HCT116 (cell line): ENCODE measurements at regions not wholly inside any gene's neighbourhood (a gene's known extent, or its start where the extent isn't known, plus 50 kb on each side); places are given as distances from the start of the nearest gene placed in this dataset.

Experiments
- ATAC-seq: fragments of 200-7000 bp; cut with Tn5 transposase; 2 replicates; pipeline ENCODE4 v1.9.1; 2020; ENCODE audit warnings: mild to moderate bottlenecking, moderate library complexity
- BruUV-seq: library from RNA; stranded (reverse); fragments of 400-500 nt; replicated peaks from 2 replicates; lab custom pipeline; 2021; lab: Mats Ljungman, UMichigan
- CTCF ChIA-PET: fragments of 300-600 bp; sonication (Branson Sonifier 250); formaldehyde crosslinking; loops from one replicate; lab custom pipeline; 2021; ENCODE audit warnings: antibody characterized with exemption; lab: Charles Lee
- POLR2A ChIA-PET: fragments of 300-600, 350-600 bp; sonication (Branson Sonifier 250); formaldehyde crosslinking; loops from one replicate; lab custom pipeline; 2021; ENCODE audit warnings: antibody characterized with exemption; lab: Charles Lee
- RAD21 ChIA-PET, 2 experiments: fragments of 300-600 bp; sonication (Branson Sonifier 250); formaldehyde crosslinking; loops; one replicate each; lab custom pipeline; 2023; ENCODE audit warnings: low total read pairs in 2 of 2; ENCODE audit not compliant: uncharacterized antibody in 2 of 2, unreplicated experiment in 2 of 2, low non-redundant PET in 1 of 2; lab: Charles Lee
- DNase-seq: peaks from one replicate; pipeline ENCODE4 v3.0.0-alpha.2; 2010; ENCODE audit warnings: low read depth, low spot score
- H2AFZ ChIP-seq: fragments of 200-600 bp; shearing (Covaris generic), sonication (generic); 2 replicates; pipeline ENCODE4 v1.6.1; 2017; ENCODE audit warnings: low read depth, mixed run types, mixed read lengths, antibody characterized with exemption, low read length; ENCODE audit not compliant: poor library complexity, severe bottlenecking
- H3K27ac ChIP-seq: 2 replicates; pipeline ENCODE4 v1.5.1; 2012; ENCODE audit warnings: low read depth, low read length
- H3K27me3 ChIP-seq: fragments of 200-600 bp; sonication (generic); 2 replicates; pipeline ENCODE4 v1.6.1; 2016; ENCODE audit warnings: mixed run types, low read length, mixed read lengths; ENCODE audit not compliant: insufficient read depth
- H3K36me3 ChIP-seq, 2 experiments: fragments of 200-500 bp in 1 of 2; fragments of 200-600 bp in 1 of 2; sonication (Bioruptor generic) in 1 of 2; sonication (generic) in 1 of 2; 2 replicates each; pipeline versions ENCODE4 v1.5.1 to v1.6.1; 2014 to 2016; ENCODE audit warnings: low read length in 2 of 2, inconsistent platforms in 1 of 2, mixed read lengths in 1 of 2, mixed run types in 1 of 2; ENCODE audit not compliant: insufficient read depth in 2 of 2, control insufficient read depth in 1 of 2
- H3K4me1 ChIP-seq, 2 experiments: fragments of 200-600 bp in 1 of 2; sonication (generic) in 1 of 2; 2 replicates each; pipeline versions ENCODE4 v1.5.1 to v1.6.1; 2012 to 2017; ENCODE audit warnings: low read length in 2 of 2, inconsistent platforms in 1 of 2, mild to moderate bottlenecking in 1 of 2, mixed read lengths in 1 of 2, mixed run types in 1 of 2, moderate library complexity in 1 of 2; ENCODE audit not compliant: insufficient read depth in 2 of 2, control insufficient read depth in 1 of 2
- H3K4me2 ChIP-seq: fragments of 200-600 bp; sonication (generic); 2 replicates; pipeline ENCODE4 v1.6.1; 2017; ENCODE audit warnings: mixed run types, low read length, mixed read lengths
- H3K4me3 ChIP-seq, 2 experiments: fragments of 200-600 bp in 1 of 2; sonication (generic) in 1 of 2; replicated peaks in 1 of 2; 2 replicates each; pipeline ENCODE4 v1.5.1; 2011 to 2016; ENCODE audit warnings: low read length in 2 of 2, control low read depth in 1 of 2, low read depth in 1 of 2, mild to moderate bottlenecking in 1 of 2, mixed read lengths in 1 of 2, mixed run types in 1 of 2
- H3K79me2 ChIP-seq: fragments of 200-600 bp; sonication (generic); 2 replicates; pipeline ENCODE4 v1.6.1; 2017; ENCODE audit warnings: mild to moderate bottlenecking, mixed run types, low read length, moderate library complexity, mixed read lengths; ENCODE audit not compliant: insufficient read depth
- H3K9ac ChIP-seq: fragments of 200-600 bp; sonication (generic); 2 replicates; pipeline ENCODE4 v1.6.1; 2016; ENCODE audit warnings: low read length, mixed read lengths
- H3K9me2 ChIP-seq: fragments of 200-600 bp; sonication (generic), shearing (Covaris generic); 2 replicates; pipeline ENCODE4 v1.6.1; 2017; ENCODE audit warnings: mixed run types, mild to moderate bottlenecking, moderate library complexity; ENCODE audit not compliant: insufficient read depth
- H3K9me3 ChIP-seq, 2 experiments: fragments of 200-500 bp in 1 of 2; fragments of 200-600 bp in 1 of 2; sonication (Bioruptor generic) in 1 of 2; sonication (generic) in 1 of 2; 2 replicates each; pipeline ENCODE4 v1.6.1; 2014 to 2017; ENCODE audit warnings: low read length in 2 of 2, mixed read lengths in 2 of 2, inconsistent platforms in 1 of 2, low read depth in 1 of 2, mild to moderate bottlenecking in 1 of 2, mixed run types in 1 of 2, moderate library complexity in 1 of 2; ENCODE audit not compliant: control insufficient read depth in 1 of 2, insufficient read depth in 1 of 2
- H4K20me1 ChIP-seq: fragments of 200-600 bp; sonication (generic), shearing (Covaris generic); 2 replicates; pipeline ENCODE4 v1.6.1; 2017; ENCODE audit warnings: mixed run types, mild to moderate bottlenecking, moderate library complexity; ENCODE audit not compliant: insufficient read depth
- CEBPB ChIP-seq: IDR thresholded peaks from 2 replicates; pipeline ENCODE4 v1.6.1; 2012; ENCODE audit warnings: low read depth
- EGR1 ChIP-seq: IDR thresholded peaks from 2 replicates; pipeline ENCODE4 v1.6.1; 2012; ENCODE audit warnings: low read depth
- ELF1 ChIP-seq: IDR thresholded peaks from 2 replicates; pipeline ENCODE4 v1.6.1; 2012; ENCODE audit warnings: low read depth, borderline replicate concordance
- EZH2phosphoT487 ChIP-seq: fragments of 200-600 bp; IDR thresholded peaks from 2 replicates; pipeline ENCODE4 v1.6.1; 2018; ENCODE audit warnings: antibody characterized with exemption, borderline replicate concordance
- FOSL1 ChIP-seq: IDR thresholded peaks from 2 replicates; pipeline ENCODE4 v1.6.1; 2012; ENCODE audit warnings: low read depth
- SIN3A ChIP-seq: IDR thresholded peaks from 2 replicates; pipeline ENCODE4 v1.6.1; 2012; ENCODE audit warnings: low read depth
- SP1 ChIP-seq: IDR thresholded peaks from 2 replicates; pipeline ENCODE4 v1.6.1; 2012; ENCODE audit warnings: low read depth
- YY1 ChIP-seq: IDR thresholded peaks from 2 replicates; pipeline ENCODE4 v1.6.1; 2011; ENCODE audit warnings: low read length, low read depth, moderate library complexity, mild to moderate bottlenecking; ENCODE audit not compliant: insufficient replicate concordance; ENCODE audit errors: extremely low read depth
- ZFX ChIP-seq: fragments of 450-650 bp; IDR thresholded peaks from 2 replicates; pipeline ENCODE4 v1.6.1; 2017
- ZNF274 ChIP-seq: fragments of 200-500 bp; sonication (Bioruptor generic); IDR thresholded peaks from 2 replicates; pipeline ENCODE4 v1.6.1; 2014; ENCODE audit warnings: mild to moderate bottlenecking, low read depth, low read length, inconsistent platforms
- intact Hi-C: fragments of 100-400 bp; cut with micrococcal nuclease; formaldehyde crosslinking; loops from 2 replicates; pipeline ENCODE4 v1.10.0; 2022
- TF ChIP-seq, protein P1 (sequence below): IDR thresholded peaks from 2 replicates; pipeline ENCODE4 v1.6.1; 2012; ENCODE audit warnings: low read depth
- TF ChIP-seq, protein P2 (sequence below): IDR thresholded peaks from 2 replicates; pipeline ENCODE4 v1.6.1; 2012
- TF ChIP-seq, protein P3 (sequence below), 3 experiments: fragments of 200-600 bp in 1 of 3; sonication (generic) in 1 of 3; IDR thresholded peaks in 2 of 3; conservative IDR thresholded peaks in 1 of 3; 2 replicates each; pipeline ENCODE4 v1.5.1; 2012 to 2017; ENCODE audit warnings: low read depth in 2 of 3, low read length in 2 of 3, antibody characterized with exemption in 1 of 3, borderline replicate concordance in 1 of 3, control low read depth in 1 of 3, mild to moderate bottlenecking in 1 of 3, mixed read lengths in 1 of 3, mixed run types in 1 of 3, moderate library complexity in 1 of 3; ENCODE audit not compliant: insufficient read depth in 1 of 3
- TF ChIP-seq, protein P4 (sequence below): IDR thresholded peaks from 2 replicates; pipeline ENCODE4 v1.6.1; 2012

DNA sequence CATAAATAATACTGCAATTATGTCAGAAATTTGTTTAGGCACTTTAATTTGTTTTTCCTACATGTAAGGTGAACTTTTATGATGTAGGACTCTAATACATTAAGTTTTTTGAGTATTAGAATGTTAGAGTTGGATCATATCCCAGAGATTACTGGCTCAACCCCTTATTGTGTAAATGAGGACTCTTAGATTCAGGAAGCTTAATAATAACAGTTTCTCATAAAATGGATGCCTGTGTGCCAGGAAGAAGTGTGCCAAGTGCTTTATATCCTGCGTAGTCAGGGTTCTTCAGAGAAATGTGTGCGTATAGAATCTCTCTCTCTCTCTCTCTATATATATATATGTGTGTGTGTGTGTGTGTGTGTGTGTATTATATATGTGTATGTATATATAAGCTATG is 388.5 kb downstream of the CAAP1 start:
- no peak overlapping the region for H3K4me3 ChIP-seq
- no peaks in the 10 kb centered on the region for H3K79me2 ChIP-seq
- H3K27ac ChIP-seq = no peak overlapping the region
- H3K9me3 ChIP-seq = no peaks in the 10 kb centered on the region
- H2AFZ ChIP-seq = no peak overlapping the region
- H3K4me1 ChIP-seq = no peaks in the 10 kb centered on the region
- ChIA-PET POLR2A (no interaction called here), RAD21 (no interaction called here), CTCF (no interaction called here)
- H3K36me3 ChIP-seq = no peaks in the 10 kb centered on the region
- intact Hi-C loops = no loop called here
- no peaks in the 10 kb centered on the region for H4K20me1 ChIP-seq
- no peak overlapping the region for H3K9ac ChIP-seq
- H3K9me2 ChIP-seq = no peaks in the 10 kb centered on the region
- no TSS peak for BruUV-seq
- H3K4me2 ChIP-seq = no peak overlapping the region
- no peak for ATAC-seq
- TF ChIP-seq ZNF274 = no peak
- no peak for TF ChIP-seq CEBPB
- no peak for TF ChIP-seq ELF1
- TF ChIP-seq, protein P1, sequence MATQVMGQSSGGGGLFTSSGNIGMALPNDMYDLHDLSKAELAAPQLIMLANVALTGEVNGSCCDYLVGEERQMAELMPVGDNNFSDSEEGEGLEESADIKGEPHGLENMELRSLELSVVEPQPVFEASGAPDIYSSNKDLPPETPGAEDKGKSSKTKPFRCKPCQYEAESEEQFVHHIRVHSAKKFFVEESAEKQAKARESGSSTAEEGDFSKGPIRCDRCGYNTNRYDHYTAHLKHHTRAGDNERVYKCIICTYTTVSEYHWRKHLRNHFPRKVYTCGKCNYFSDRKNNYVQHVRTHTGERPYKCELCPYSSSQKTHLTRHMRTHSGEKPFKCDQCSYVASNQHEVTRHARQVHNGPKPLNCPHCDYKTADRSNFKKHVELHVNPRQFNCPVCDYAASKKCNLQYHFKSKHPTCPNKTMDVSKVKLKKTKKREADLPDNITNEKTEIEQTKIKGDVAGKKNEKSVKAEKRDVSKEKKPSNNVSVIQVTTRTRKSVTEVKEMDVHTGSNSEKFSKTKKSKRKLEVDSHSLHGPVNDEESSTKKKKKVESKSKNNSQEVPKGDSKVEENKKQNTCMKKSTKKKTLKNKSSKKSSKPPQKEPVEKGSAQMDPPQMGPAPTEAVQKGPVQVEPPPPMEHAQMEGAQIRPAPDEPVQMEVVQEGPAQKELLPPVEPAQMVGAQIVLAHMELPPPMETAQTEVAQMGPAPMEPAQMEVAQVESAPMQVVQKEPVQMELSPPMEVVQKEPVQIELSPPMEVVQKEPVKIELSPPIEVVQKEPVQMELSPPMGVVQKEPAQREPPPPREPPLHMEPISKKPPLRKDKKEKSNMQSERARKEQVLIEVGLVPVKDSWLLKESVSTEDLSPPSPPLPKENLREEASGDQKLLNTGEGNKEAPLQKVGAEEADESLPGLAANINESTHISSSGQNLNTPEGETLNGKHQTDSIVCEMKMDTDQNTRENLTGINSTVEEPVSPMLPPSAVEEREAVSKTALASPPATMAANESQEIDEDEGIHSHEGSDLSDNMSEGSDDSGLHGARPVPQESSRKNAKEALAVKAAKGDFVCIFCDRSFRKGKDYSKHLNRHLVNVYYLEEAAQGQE = no peak
- TF ChIP-seq SP1 = no peak
- no peak for TF ChIP-seq EZH2phosphoT487
- TF ChIP-seq, protein P2, sequence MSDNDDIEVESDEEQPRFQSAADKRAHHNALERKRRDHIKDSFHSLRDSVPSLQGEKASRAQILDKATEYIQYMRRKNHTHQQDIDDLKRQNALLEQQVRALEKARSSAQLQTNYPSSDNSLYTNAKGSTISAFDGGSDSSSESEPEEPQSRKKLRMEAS = no peak
- H3K27me3 ChIP-seq = no peaks in the 10 kb centered on the region
- no peak for DNase-seq

DNA sequence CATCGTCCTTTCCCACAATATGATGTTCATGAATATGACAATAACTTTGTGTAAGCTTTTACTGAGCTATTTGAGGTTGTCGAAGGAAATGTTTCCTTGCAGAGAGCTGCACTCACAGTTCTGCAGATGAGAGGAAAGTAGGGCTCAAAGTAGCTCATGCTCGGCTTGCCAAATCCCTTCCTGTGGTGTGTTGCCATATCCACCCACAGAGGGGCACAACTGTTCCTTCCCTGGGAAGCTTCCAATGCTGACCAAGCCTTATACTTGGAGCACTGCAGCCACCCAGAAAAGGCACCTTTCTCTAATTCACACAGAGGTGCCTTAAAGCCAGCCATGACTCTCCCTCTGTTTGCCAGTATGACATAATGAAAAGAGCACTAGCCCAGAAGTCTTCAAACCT is 390.3 kb downstream of the CAAP1 start:
- ATAC-seq (no peak), DNase-seq (no peak)
- no peaks in the 10 kb centered on the region for H4K20me1 ChIP-seq
- H3K4me2 ChIP-seq = no peak overlapping the region
- ChIA-PET POLR2A (no interaction called here), CTCF (no interaction called here), RAD21 (no interaction called here)
- no peaks in the 10 kb centered on the region for H3K9me2 ChIP-seq
- H3K4me1 ChIP-seq = no peaks in the 10 kb centered on the region
- no peaks in the 10 kb centered on the region for H3K27me3 ChIP-seq
- no peaks in the 10 kb centered on the region for H3K36me3 ChIP-seq
- no peak for TF ChIP-seq FOSL1
- TF ChIP-seq, protein P3, sequence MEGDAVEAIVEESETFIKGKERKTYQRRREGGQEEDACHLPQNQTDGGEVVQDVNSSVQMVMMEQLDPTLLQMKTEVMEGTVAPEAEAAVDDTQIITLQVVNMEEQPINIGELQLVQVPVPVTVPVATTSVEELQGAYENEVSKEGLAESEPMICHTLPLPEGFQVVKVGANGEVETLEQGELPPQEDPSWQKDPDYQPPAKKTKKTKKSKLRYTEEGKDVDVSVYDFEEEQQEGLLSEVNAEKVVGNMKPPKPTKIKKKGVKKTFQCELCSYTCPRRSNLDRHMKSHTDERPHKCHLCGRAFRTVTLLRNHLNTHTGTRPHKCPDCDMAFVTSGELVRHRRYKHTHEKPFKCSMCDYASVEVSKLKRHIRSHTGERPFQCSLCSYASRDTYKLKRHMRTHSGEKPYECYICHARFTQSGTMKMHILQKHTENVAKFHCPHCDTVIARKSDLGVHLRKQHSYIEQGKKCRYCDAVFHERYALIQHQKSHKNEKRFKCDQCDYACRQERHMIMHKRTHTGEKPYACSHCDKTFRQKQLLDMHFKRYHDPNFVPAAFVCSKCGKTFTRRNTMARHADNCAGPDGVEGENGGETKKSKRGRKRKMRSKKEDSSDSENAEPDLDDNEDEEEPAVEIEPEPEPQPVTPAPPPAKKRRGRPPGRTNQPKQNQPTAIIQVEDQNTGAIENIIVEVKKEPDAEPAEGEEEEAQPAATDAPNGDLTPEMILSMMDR (IDR thresholded peaks at IDR 0.05 in 2 of 3, conservative IDR thresholded peaks at IDR 0.05 in 1 of 3; ENCODE audit: borderline replicate concordance in 1 of 3, insufficient read depth in 1 of 3, low read depth in 2 of 3, low read length in 2 of 3) = no peak
- TF ChIP-seq ELF1 = no peak
- no peak for TF ChIP-seq EGR1
- TF ChIP-seq SP1 = no peak
- TF ChIP-seq YY1 = no peak
- TF ChIP-seq, protein P4, sequence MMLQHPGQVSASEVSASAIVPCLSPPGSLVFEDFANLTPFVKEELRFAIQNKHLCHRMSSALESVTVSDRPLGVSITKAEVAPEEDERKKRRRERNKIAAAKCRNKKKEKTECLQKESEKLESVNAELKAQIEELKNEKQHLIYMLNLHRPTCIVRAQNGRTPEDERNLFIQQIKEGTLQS = no peak
- no peak for TF ChIP-seq CEBPB
- no peak for TF ChIP-seq ZFX
- TF ChIP-seq EZH2phosphoT487 = no peak
- no peak for TF ChIP-seq SIN3A
- TF ChIP-seq, protein P2 = no peak
- no peak overlapping the region for H3K9ac ChIP-seq
- H3K9me3 ChIP-seq = peaks cover 0 to 4% of the 10 kb centered on the region in 2 experiments; a peak in 1 of 4 replicates
- no peak overlapping the region for H3K27ac ChIP-seq
- no peak overlapping the region for H2AFZ ChIP-seq
- intact Hi-C loops = no loop called here
- H3K4me3 ChIP-seq = no peak overlapping the region
- H3K79me2 ChIP-seq = no peaks in the 10 kb centered on the region
- no TSS peak for BruUV-seq
